ENCODE measurements at regions not wholly inside any gene's neighbourhood (a gene's known extent, or its start where the extent isn't known, plus 50 kb on each side); places are given as distances from the start of the nearest gene placed in this dataset.

GRCh38 chr12:60211244-60211643 lies 615.4 kb downstream of the SLC16A7 start (continued):
- TF ChIP-seq KDM1A (IDR thresholded peaks at IDR 0.05; ENCODE audit: borderline replicate concordance, low read length): no peak
- TF ChIP-seq SAP30 (IDR thresholded peaks at IDR 0.05; ENCODE audit: insufficient read depth, insufficient replicate concordance, low read length): no peak
